GM18511 (cell line): ENCODE measurements at regions not wholly inside any gene's neighbourhood (a gene's known extent, or its start where the extent isn't known, plus 50 kb on each side); places are given as distances from the start of the nearest gene placed in this dataset.
A peak's percentile ranks its signal among the peaks of the same experiment; 100 is the strongest.

Experiments
- ATAC-seq: cut with Tn5 transposase; IDR thresholded peaks from one replicate; pipeline ENCODE4 v1.9.1; 2021; ENCODE audit warnings: mild to moderate bottlenecking, moderate library complexity; ENCODE audit not compliant: unreplicated experiment

DNA sequence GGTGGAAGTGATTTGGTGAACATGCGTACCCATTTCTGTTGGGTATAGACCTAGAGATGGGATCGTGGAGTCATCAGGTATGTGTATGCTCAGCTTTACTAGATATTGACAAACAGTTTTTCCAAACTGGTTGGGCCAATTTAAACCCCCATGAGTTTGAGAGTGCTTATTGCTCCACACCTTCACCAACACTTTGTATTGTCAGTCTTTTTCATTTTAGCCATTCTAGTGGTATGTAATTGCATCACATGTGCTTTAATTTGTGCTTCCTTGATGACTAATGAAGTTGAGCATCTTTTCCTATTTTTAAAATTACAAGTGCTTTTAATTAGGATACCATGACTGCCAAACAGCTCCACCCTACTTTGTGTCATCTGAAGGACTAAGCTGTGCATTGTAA, 158.9 kb upstream of the AKIRIN2 start:
- no peak for ATAC-seq

DNA sequence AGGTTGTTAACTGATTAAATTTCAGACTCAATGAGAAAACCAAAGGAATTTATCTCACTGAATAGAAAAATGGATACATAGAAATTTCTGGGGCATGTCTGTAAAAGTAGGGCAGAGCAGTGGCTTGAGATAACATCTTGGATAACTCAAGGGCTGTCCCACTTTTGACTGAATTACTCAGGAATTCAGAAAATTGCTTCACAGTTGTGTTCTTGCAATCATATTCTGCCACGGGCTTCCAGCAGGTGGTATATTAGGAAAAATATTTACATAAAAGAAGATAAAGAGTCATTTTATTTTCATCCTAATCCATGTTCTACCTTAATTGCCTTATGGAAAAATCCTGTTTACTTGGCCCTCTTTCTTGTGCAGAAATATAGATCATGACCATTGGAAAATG, 156.4 kb upstream of the AKIRIN2 start:
- no peak for ATAC-seq

DNA sequence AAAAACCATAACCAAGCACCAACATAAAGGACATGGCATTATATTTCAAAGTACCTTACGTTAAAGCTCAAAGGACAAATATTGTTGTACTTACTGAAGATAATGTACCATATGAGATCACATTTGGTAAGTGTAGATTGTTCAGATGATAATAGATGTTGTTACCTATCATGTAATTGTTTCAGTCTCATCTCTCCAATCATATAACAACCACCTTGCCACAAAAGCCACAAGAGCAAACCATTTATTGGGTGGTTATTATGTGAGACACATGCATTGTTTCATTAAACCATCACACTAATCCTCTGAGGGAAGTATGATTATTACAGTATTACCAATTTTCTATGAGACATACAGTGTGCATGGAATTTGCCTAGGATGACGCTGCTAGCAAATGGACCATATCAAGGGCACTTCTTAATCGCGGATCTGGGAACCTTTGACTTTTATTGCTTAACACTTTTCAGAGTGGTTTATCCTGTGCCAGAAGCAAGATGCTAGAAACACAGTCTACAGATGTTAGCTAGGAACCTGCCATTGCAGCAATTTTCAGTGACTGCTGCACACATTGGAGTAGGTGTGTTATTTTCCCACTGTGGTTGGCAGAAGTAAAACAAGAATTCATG, 149.8 kb upstream of the AKIRIN2 start:
- no peak for ATAC-seq

DNA sequence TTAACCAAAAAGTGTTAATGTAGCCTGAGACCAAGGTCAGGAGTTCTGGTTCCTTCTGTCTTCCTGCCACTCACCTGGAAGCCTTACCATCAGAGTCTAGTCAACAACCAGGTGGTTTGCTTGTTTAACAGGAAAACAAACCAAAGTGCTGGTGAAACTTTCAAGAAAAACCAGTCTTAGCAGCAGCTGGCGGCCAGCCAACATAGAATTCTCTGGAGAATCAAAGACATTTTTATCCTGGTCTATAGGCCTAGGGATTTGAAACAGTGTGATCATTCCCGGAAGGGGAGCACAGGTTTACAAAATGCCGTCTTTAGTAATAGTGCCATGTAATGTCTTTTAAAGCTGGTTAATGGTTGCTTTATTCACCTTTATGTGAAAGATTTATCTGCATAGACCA, 146.6 kb upstream of the AKIRIN2 start:
- no peak for ATAC-seq

DNA sequence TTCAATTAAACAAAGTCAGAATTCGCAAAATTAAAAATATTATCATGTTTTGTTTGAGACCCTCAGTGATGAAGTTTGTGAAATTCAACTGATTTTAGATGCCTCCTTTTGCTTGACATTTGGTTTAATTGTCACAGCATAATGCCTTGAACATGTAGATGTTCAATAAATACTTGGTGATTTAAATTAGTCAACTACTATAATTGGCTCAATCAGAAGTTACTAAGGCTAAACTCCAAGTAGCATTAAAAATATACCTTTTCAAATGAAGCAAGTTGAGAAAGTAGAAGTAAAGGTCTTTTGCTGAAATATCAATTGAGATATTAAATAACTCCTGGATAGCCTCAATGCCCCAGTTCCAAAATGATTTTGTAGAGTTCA, 145.8 kb upstream of the AKIRIN2 start:
- ATAC-seq = no peak

DNA sequence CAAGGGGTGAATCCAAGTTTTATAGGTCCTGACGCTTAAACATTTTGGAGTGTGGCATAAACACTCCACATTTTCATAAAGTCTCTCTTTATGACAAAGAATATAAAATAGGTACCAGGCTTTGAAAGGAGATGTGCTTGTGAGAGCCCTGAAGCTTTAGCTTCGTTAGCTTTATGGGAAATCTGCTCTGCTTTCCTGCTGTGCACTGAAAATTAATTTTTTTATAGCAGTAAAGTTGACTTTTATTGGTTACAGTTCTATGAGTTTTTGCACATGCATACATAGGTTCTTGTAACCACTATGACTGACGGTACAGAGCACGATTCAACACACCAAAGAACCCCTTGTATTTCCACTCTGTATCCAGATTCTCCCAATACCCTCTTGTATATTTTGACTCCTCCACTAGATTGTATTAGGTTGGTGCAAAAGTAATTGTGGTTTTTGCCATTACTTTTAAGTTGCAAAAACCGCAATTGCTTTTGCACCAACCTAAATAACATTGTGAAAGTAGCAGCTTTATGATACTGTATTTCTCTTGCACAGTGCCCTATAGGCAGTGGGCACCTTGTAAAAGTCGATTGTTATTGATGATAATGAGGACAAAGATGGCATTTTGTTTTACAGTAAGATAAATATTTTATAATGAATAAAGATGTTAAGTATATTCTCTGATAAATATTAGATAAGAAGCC, 145.2 kb upstream of the AKIRIN2 start:
- no peak for ATAC-seq

DNA sequence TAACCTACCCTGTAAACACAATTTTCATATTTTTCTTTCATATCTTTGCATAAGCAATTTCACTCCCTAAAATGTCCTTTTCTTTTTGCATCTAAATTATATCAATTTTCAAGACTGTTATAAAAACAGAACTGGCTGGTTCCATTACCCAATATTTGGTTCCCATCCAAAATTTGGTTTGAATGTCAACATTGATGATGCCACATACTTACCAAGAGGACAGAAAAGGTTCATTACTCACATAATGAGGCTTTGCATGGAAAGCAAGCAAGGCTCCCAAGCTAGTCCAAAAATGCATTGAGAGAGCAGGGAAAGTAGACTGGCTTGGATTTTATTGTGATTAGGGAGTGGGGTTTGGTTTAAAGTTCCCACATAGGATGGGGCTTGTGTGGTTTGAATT, 144.4 kb upstream of the AKIRIN2 start:
- ATAC-seq = no peak

DNA sequence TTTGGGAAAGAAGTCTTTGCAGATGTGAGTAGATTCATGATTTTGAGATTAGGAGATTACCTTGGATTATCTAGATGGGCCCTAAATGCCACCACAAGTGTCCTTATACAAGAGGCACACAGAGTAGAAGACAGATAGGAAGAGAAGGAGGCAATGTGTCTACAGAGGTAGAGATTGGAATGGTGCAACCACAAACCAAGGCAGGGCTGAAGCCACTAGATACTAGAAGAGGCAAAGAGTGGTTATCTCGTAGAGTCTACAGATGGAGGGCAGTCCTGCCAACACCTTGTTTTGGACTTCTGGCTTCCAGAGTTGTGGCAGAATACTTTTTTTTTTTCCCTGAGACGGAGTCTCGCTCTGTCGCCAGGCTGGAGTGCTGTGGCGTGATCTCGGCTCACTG, 138.3 kb upstream of the AKIRIN2 start:
- no peak for ATAC-seq

DNA sequence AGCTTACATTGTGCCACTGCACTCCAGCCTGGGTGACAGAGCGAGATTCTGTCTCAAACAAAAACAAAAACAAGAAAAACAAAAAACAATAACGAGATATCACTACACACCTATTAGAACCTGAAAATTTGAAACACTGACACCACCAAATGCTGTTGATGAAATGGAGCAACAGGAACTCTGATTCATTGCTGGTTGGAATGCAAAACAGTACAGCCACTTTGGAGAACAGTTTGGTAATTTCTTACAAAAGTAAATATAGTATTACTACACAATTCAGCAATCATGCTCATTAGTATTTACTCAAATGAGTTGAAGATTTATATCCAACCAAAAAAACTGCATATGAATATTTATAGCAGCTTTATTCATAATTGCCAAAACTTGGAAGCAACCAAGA, 135.8 kb upstream of the AKIRIN2 start:
- ATAC-seq = no peak

DNA sequence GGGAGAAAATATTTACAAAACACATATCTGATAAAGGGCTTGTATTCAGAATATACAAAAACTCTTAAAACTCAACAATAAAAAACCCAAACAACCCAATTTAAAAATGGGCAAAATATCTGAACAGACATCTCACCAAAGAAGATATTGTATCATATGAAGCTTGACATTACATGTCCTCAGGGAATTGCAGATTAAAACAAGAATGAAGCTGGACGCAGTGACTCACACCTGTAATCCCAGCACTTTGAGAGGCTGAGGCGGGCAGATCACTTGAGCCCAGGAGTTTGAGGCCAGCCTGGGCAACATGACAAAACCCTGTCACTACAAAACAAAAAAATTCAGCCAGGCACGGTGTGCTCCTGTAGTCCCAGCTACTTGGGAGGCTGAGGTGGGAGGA, 135.4 kb upstream of the AKIRIN2 start:
- no peak for ATAC-seq

DNA sequence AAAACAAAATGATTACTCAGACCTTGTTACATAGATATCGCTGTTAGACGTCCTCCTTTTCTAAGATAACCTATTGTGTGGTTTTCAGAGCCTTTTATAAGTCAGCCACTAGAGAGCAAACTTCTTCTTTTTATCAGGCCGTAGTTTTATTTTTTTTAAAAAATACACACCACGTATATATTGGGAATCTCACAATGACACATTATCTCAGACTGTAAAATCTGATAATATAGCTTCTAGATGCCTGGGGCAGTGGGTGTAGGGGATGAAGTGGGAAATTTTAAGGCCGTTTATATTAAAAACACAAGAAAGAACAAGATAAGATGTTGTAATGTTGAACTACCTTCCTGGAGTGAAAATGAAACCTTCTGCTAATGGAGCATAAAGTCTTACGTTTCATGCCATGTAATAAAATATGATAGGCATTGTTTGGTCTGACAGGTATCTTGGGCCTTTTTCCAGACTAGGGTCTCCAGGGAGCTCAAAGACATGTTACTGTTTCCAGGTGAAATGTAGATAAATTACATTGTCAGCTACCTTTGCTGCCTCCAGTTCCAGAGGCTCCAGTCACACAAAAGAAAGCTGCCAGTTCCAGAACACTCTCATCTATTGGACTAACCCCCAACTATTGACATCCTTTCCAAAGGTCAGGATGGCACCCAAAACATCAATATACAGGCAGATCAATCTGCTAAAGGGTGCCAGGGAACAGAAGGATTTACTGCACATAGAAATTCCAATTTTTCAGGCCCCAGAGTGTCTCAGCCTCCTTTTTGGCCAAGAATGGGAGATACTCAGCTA, 130.2 kb upstream of the AKIRIN2 start:
- ATAC-seq = peak; percentile 64

DNA sequence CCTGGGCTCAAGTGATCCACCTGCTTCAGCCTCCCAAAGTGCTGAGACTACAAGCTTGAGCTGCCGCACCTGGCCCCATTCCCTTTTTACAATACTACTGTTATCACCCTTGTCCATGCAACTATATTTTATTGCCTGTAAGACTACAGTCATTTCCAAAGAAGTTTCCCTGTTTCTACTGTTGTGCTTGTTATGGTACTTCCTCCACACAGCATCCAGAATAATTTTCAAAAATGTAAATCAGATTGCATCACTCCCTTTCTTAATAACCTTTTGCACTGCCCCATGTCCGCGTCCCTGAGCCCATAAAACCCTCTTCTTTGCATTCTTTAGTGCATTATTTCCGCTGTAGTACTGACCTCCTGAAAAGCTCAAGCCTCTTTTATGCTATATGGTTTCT, 128.9 kb upstream of the AKIRIN2 start:
- ATAC-seq = no peak

DNA sequence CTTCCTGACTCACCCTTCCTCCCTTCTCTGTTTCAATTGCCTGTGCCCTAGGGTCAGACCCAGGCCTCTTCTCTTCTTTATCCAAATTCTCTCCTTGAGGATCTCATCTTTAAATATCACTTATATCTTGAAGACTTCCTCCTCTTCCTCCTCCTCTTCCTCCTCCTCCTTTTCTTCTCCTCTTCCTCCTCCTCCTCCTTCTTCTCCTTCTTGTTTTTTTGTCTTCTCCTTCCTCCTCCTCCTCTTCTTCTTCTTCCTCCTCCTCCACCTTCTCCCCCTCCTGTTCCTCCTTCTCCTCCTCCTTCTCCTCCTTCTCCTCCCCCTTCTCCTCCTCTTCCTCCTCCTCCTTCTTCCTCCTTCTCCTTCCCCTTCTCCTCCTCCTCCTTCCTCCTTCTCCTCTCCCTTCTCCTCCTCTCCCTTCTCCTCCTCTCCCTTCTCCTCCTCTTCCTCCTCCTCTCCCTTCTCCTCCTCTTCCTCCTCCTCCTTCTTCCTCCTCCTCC, 127.6 kb upstream of the AKIRIN2 start:
- ATAC-seq = no peak

DNA sequence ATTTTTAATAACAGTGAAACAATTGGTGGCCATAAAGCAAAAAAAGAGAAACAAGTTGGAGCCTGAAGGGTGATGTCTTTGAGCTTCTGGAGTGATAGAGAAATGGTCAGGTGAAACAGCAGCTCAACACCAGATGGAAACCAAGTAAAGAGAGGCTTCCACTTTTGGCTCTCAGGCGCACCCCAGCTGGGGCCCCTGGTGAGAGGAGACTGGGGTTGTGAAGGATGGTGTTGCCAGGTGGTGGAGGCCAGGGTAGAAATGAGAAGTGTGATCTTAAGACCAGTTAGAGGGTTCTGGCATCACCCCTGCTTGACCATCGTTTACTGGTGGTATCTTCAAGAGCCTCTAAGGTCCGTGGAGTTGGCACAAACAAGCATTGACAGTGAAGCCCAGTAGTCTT, 126.0 kb upstream of the AKIRIN2 start:
- peak; percentile 55 for ATAC-seq

DNA sequence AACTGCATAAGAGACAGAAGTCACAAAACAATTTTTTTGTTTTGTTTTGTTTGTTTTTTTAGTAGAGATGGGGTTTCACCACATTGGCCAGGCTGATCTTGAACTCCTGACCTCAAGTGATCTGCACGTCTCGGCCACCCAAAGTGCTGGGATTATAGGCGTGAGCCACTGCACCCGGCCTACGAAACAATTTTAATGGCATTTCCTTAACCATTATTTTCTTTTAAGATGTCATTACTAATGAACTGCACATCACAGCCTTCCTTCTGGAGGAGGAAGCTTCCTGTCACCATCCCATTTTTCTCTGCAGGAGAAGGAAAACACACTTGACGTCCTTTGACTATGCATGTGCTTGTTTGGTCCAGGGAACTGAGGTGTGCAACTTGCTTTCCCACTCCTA, 125.3 kb upstream of the AKIRIN2 start:
- no peak for ATAC-seq

DNA sequence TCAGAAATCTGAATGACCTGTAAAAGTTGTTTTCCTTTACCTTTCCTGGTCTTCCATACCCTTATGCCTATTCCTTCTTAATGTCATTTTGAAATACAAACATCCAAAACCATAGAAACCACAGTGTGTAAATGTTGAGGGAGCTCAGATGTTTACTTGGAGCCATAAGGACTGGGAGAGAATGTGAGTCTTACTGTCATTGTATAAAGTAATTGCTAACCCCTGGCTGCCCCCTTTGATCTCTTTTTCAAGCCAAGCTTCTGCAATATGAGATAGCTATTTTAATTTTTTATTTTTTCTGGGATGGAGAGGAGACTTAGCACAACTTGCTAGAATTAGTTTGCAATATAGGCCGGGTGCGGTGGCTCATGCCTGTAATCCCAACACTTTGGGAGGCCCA, 124.4 kb upstream of the AKIRIN2 start:
- ATAC-seq = no peak

DNA sequence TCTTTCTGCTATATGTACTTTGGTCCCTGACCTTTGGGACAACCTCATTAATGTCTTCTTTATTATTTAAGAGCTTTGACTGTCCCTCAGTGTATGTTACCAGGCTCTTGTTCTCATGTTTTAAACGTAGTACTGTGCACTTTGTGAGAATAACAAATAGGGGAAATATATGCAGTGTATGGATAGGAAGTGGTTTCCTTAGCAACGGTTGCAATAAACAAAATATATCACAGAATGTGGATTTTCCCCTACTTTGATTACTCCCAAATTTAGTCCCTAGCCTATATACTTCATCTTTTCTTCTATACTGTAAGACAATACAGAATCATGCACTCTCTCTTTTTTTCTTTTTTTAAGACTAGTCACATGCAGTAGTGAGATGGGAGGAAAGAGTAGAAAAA, 123.8 kb upstream of the AKIRIN2 start:
- ATAC-seq = no peak

DNA sequence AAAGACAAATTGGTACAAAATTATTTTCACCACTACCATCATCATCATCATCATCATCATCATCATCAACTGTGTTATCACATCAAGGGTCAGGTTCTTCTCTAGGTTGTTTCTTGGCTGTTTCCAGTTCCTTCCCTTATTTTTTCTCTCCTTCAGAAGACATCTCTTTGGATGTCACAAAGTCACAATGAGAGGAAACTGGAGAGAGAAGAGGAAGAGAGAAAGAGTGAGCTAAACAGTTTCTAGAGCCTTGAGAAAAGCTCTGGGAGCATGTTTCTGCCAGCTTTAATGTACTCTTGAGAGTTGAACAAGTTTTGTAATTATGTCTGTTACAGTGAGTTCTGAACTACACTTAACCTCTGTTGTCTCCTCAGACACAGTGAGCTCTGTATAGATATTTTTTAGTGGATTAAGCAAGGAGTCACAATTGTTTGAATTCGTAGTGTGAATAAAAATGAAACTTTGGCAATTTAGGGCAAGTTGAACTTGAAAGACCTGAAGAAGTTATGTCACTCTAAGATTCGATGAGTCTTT, 123.0 kb upstream of the AKIRIN2 start:
- no peak for ATAC-seq

DNA sequence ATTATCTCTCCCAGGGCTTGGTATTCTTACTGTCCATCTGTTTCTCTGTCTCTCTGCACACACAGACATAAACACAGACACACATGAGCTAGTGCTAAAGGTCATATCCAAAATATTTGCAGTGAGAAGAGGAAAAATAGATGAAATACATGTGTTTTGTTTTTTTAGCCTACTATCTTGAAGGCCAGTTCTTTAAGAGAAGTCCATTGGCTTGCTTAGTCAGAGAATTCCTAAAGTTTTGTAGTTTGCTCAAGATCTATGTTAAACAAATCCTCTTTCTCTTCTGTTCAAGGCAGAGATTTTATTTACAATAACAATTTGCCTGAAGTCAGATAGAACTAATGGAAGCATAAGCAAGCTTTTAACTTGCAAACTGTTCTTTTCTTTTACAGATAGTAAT, 120.0 kb upstream of the AKIRIN2 start:
- no peak for ATAC-seq

DNA sequence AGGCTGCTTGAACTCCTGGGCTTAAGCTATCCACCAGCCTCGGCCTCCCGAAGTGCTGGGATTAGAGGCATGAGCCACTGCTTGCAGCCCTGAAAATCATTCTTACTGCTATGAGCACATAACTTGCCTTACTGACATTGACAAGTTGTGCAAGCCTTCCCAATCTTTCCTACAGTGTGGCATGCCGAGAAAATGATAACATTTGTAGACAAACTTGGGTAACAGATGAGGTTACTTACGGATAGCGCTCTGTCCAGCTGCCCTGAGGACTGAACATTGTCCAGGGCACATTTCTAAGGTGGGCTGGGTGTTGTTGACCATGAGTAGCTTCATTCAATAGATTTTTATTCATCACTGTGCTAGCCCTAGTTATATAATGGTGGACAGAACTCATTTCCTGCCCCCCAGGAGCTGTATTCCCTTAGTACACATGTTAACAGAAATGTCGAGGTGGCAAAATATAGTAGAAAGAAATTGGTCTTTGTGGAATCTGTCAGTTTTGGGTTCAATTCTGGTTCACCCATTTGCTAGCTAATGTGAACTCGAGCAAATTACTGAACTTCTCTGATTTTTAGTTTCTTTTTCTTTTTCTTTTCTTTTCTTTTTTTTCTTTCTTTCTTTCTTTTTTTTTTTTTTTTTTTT, 118.4 kb upstream of the AKIRIN2 start:
- no peak for ATAC-seq

DNA sequence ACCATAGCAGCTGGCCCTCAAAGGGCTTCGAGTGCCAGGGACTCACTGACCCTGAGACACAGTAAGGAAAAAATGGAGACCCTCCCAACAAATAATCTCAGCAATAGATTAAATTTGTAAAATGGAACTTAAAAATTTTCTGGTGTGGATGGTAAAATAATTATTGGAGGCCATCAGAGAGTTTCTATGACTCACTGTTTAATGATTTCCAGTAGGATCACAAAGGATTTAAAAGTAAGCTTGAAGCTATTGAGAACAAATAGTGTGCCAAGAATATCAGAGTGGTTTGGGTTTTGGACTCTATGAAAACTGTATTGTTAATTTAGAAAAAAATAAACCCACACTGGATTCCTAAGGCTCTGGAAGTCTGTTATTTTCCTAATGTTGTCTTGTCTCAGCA, 115.2 kb upstream of the AKIRIN2 start:
- no peak for ATAC-seq
